ENCODE measurements at regions not wholly inside any gene's neighbourhood (a gene's known extent, or its start where the extent isn't known, plus 50 kb on each side); places are given as distances from the start of the nearest gene placed in this dataset.
"Not testable (repeated sequence)": the region's sequence is repeated elsewhere in the genome, so short reads cannot be mapped to it uniquely, and the experiment has no call there.

DNA sequence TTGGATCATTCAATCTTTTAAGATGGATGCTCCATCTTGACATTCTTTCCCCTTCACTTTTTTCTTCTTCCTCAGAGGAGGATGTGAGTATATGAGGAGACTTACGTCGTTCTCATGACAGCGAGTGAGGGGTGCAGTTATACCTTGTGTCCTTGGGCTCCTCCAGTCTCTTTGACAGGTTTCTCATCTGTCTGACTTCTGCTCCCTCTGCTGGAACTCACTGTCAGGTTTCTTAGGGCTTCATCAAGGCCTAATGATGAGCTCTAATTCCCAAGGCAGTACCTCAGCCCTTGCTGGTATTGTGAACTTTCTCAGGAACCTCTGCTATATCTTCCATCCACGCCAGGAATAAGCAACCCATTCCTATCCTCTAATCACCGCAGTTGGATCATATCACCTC lies 237.8 kb upstream of the ADGRL3 start:
- H3K27ac Mint-ChIP-seq = no peak overlapping the region
- H3K36me3 Mint-ChIP-seq (ENCODE audit: low read depth) = no peaks in the 10 kb centered on the region
- no peaks in the 10 kb centered on the region for H3K4me1 Mint-ChIP-seq (ENCODE audit: low read depth)
- H3K27me3 Mint-ChIP-seq (ENCODE audit: low read depth) = no peaks in the 10 kb centered on the region
- no peaks in the 10 kb centered on the region for H3K9me3 Mint-ChIP-seq
- no peak overlapping the region for H3K4me3 Mint-ChIP-seq

DNA sequence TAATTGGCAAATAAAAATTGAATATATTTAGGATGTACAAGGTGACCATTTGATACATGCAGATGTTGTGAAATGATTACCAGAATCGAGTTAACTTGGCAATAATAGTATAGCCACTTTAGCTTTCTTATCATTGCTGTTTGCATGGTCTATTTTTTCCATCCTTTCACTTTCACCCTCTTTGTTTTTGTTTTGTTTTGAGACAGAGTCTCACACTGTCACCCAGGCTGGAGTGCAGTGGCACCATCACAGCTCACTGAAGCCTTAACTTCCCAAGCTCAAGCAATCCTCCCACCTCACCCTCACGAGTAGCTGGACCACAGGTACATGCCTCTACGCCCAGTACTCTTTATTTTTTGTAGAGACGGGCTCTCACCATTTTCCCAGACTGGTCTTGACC lies 218.6 kb upstream of the ADGRL3 start:
- H3K4me1 Mint-ChIP-seq (ENCODE audit: low read depth) = no peaks in the 10 kb centered on the region

DNA sequence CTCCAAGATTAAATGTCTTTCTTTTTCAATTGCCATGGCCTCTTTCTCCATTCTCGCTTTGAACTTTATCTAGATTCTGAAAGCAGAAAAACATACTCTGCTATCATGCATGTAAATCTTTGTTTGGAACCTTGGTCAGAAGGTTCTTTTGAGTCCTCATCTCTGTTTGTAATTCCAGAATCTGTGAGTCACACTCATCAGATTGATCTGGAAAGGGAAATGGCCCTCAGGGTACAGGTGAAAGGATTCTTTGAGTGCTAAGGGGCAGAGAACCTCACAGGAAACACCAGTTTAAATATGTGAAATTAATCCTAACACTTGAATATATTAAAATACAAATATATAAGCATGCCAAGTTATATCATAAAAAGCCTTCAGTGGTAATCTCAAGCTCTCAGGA lies 211.0 kb upstream of the ADGRL3 start:
- H3K27ac Mint-ChIP-seq = no peak overlapping the region
- no peaks in the 10 kb centered on the region for H3K27me3 Mint-ChIP-seq (ENCODE audit: low read depth)
- H3K4me1 Mint-ChIP-seq (ENCODE audit: low read depth) = no peaks in the 10 kb centered on the region
- H3K36me3 Mint-ChIP-seq (ENCODE audit: low read depth) = no peaks in the 10 kb centered on the region
- no peak overlapping the region for H3K4me3 Mint-ChIP-seq
- H3K9me3 Mint-ChIP-seq = peaks cover 12% of the 10 kb centered on the region

More for the DNA sequence above, 218.6 kb upstream of the ADGRL3 start:
- Mint-ChIP-seq H3K36me3 (ENCODE audit: low read depth) (no peaks in the 10 kb centered on the region), H3K9me3 (peaks cover 8% of the 10 kb centered on the region), H3K27me3 (ENCODE audit: low read depth) (no peaks in the 10 kb centered on the region), H3K27ac (no peak overlapping the region), H3K4me3 (no peak overlapping the region)

DNA sequence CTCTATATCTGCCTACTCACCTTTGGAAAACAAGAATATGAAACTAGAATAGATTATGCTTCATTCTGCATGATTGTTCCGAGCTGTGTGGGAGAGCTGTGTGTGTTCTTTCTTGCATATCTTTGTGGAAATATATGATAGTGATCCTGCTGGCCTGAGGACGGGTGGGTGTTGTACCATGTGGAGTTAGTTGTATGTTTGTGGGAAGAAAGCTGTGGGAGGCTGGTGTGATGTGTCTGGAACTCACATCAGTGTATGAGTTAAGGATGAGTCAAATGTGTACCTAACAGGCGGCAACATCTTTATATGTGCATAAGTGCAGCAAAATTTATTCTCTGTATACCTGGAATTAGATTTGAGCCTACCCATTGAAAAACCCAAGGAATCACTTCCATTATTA lies 208.1 kb upstream of the ADGRL3 start:
- H3K27ac Mint-ChIP-seq = no peak overlapping the region
- no peaks in the 10 kb centered on the region for H3K4me1 Mint-ChIP-seq (ENCODE audit: low read depth)
- H3K36me3 Mint-ChIP-seq (ENCODE audit: low read depth) = no peaks in the 10 kb centered on the region
- H3K4me3 Mint-ChIP-seq = no peak overlapping the region
- peaks cover 12% of the 10 kb centered on the region for H3K9me3 Mint-ChIP-seq
- no peaks in the 10 kb centered on the region for H3K27me3 Mint-ChIP-seq (ENCODE audit: low read depth)

DNA sequence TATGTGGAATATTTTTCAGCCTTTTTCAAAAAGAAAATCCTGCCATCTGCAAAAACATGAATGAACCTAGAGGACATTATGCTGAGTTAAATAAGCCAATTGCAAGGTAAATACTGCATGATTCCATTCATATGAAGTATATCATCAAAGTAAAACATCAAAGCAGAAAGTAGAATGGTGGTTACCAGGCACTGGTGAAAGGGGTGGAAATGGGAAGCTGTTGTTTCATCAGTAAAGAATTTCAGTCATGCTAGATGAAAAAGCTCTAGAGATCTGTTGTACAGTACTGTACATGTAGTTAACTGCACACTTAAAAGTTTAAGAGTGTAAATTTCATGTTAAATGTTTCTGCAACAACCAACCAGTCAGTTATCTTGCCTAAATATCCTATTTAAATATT lies 196.8 kb upstream of the ADGRL3 start:
- H3K27ac Mint-ChIP-seq = no peak overlapping the region
- no peaks in the 10 kb centered on the region for H3K36me3 Mint-ChIP-seq (ENCODE audit: low read depth)
- H3K4me3 Mint-ChIP-seq = no peak overlapping the region
- peaks cover 5% of the 10 kb centered on the region for H3K9me3 Mint-ChIP-seq
- H3K4me1 Mint-ChIP-seq (ENCODE audit: low read depth) = no peaks in the 10 kb centered on the region
- H3K27me3 Mint-ChIP-seq (ENCODE audit: low read depth) = no peaks in the 10 kb centered on the region

DNA sequence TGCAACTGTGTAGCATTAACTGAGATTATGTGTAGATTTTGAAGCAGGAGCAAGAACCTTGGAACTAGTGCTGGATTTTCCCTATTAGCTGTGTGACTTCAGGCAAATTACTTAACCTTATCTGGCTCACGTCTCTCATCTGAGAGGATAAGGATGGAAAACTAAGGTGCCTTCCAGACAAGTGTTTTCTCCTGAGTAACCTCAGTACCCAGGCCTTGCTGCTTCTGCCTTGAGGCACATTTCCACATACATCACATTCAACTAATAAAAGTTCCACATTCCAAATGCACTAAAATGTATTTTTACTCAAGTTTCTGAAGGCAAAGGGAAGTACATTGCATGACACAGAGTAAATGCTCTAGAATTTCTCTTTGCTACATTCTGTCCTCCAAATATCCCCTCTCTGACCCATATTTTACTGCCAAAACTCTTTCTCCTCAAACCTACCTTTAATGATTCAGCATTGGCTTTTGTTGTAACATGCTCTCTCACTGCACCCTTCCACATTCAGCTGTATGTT lies 195.4 kb upstream of the ADGRL3 start:
- H3K4me1 Mint-ChIP-seq (ENCODE audit: low read depth) = no peaks in the 10 kb centered on the region
- H3K9me3 Mint-ChIP-seq = peaks cover 5% of the 10 kb centered on the region
- no peaks in the 10 kb centered on the region for H3K36me3 Mint-ChIP-seq (ENCODE audit: low read depth)
- H3K4me3 Mint-ChIP-seq = no peak overlapping the region
- no peak overlapping the region for H3K27ac Mint-ChIP-seq
- H3K27me3 Mint-ChIP-seq (ENCODE audit: low read depth) = no peaks in the 10 kb centered on the region

DNA sequence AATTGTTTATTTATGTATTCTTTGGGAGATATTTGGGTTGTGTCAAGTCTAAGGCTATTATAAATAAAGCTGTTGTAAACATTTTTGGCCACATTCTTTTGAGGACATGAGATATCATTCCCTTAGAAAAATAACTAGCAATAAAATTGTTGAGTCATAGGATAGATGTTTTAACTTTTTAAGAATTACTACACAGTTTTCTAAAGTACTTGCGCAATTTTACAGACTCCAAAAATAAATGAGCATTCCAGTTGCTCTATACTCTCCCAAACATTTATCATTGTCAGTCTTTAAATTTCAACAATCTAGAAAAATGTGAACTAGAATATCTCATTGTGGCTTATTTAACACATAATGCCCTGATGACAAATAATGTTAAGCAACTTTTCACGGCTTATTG lies 189.1 kb upstream of the ADGRL3 start:
- Mint-ChIP-seq H3K27me3 (ENCODE audit: low read depth) (no peaks in the 10 kb centered on the region), H3K36me3 (ENCODE audit: low read depth) (no peaks in the 10 kb centered on the region), H3K4me3 (no peak overlapping the region), H3K9me3 (peaks cover 17% of the 10 kb centered on the region), H3K4me1 (ENCODE audit: low read depth) (no peaks in the 10 kb centered on the region), H3K27ac (no peak overlapping the region)

DNA sequence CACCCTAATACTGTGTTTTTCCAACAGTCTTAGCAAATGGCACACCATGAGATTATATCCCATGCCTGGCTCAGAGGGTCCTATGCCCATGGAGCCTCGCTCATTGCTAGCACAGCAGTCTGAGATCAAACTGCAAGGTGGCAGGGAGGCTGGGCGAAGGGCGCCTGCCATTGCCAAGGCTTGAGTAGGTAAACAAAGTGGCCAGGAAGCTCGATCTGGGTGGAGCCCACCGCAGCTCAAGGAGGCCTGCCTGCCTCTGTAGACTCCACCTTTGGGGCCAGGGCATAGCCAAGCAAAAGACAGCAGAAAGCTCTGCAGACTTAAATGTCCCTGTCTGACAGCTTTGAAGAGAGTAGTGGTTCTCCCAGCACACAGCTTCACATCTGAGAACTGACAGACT lies 188.2 kb upstream of the ADGRL3 start:
- not testable (repeated sequence) for H3K4me3 Mint-ChIP-seq; H3K27me3 Mint-ChIP-seq (ENCODE audit: low read depth); H3K36me3 Mint-ChIP-seq (ENCODE audit: low read depth); H3K27ac Mint-ChIP-seq; H3K4me1 Mint-ChIP-seq (ENCODE audit: low read depth)
- H3K9me3 Mint-ChIP-seq = peaks cover 19% of the 10 kb centered on the region

DNA sequence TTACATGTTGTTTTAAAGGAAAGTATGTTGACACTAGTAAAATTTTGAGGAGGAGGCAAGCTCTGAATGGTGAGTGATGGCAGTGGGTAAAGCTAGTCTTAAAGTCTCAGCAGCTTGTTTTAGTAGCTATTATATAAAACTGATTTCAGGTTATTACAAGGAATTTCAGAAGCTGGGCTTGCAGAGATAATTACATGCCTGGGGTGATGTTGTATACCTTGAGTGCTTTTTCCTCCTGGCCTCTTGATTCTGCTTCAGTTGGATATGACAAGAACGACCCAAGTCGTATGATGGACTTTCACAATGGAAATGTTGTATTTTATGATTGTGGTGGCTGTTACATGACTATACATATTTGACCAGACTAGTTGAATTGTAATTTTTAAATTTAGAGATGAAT lies 175.5 kb upstream of the ADGRL3 start:
- no peaks in the 10 kb centered on the region for H3K36me3 Mint-ChIP-seq (ENCODE audit: low read depth)
- no peaks in the 10 kb centered on the region for H3K4me1 Mint-ChIP-seq (ENCODE audit: low read depth)
- H3K27me3 Mint-ChIP-seq (ENCODE audit: low read depth) = no peaks in the 10 kb centered on the region
- H3K4me3 Mint-ChIP-seq = no peak overlapping the region
- H3K27ac Mint-ChIP-seq = no peak overlapping the region
- H3K9me3 Mint-ChIP-seq = peaks cover 11% of the 10 kb centered on the region

DNA sequence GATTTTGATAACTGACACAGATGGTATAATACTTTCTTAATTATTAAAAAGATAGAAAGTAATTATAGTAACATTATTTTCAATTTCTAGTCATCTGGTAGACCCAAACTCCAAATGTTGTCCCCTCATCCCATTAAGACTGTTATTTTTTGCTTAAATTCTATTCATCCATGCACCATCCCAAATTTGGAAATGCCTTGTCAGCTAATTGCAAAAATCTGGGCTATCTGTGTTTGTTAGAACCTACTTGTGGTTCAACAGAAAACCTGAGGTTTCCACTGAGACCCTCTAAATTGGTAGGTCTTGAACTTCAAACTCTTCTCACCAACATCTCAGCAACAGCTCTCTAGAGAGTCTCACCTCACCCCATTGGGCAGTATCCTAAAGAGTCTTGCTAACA lies 172.2 kb upstream of the ADGRL3 start:
- Mint-ChIP-seq H3K27me3 (ENCODE audit: low read depth) (no peaks in the 10 kb centered on the region), H3K4me3 (no peak overlapping the region), H3K36me3 (ENCODE audit: low read depth) (no peaks in the 10 kb centered on the region), H3K27ac (no peak overlapping the region), H3K4me1 (ENCODE audit: low read depth) (no peaks in the 10 kb centered on the region), H3K9me3 (peaks cover 4% of the 10 kb centered on the region)

DNA sequence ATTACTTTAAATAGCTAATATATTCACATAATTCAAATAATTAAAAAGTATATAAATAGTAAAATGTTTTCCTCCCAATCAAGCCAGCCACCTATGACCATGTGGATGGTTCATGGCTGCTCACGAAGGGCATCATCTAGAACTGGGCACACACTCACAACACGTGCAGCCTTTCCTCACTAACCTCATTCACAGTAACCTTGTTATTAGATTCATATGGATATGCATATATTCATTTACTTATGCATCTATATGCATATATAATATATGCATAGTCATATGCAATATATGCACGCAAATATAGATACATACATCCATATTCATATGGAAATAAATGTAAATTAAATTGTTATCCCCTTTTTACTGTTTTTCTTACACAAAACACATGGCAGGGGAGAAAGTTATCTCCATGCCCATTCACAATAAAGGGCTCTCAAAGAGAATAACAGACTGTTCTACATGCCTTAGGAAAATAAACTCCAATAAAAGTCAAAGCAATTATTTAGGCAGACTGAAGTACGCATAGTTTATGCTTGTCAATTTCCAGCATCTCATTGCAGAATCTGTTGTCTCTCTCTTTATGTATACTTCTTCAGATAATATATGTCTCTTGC lies 163.9 kb upstream of the ADGRL3 start:
- peaks cover 9% of the 10 kb centered on the region for H3K9me3 Mint-ChIP-seq
- H3K27ac Mint-ChIP-seq = no peak overlapping the region
- H3K4me3 Mint-ChIP-seq = no peak overlapping the region
- H3K4me1 Mint-ChIP-seq (ENCODE audit: low read depth) = no peaks in the 10 kb centered on the region
- H3K36me3 Mint-ChIP-seq (ENCODE audit: low read depth) = no peaks in the 10 kb centered on the region
- no peaks in the 10 kb centered on the region for H3K27me3 Mint-ChIP-seq (ENCODE audit: low read depth)

DNA sequence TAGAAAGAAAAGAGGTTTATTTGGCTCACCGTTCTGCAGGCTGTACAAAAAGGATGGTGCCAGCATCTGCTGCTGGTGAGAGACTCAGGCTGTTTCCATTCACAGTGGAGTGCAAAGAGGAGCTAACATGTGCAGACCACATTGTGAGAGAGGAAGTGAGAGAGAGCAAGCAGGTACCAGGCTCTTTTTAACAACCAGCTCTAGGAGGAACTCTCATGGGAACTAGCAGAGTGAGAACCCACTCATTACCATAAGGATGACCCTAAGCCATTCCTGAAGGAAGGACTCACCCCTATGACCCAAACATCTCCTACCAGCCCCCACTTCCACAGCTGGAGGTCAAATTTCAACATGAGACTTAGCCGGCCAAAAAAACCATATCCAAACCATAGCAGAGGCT lies 158.6 kb upstream of the ADGRL3 start:
- no peaks in the 10 kb centered on the region for H3K27me3 Mint-ChIP-seq (ENCODE audit: low read depth)
- no peak overlapping the region for H3K27ac Mint-ChIP-seq
- no peaks in the 10 kb centered on the region for H3K4me1 Mint-ChIP-seq (ENCODE audit: low read depth)
- H3K36me3 Mint-ChIP-seq (ENCODE audit: low read depth) = no peaks in the 10 kb centered on the region
- no peak overlapping the region for H3K4me3 Mint-ChIP-seq
- H3K9me3 Mint-ChIP-seq = peaks cover 6% of the 10 kb centered on the region

DNA sequence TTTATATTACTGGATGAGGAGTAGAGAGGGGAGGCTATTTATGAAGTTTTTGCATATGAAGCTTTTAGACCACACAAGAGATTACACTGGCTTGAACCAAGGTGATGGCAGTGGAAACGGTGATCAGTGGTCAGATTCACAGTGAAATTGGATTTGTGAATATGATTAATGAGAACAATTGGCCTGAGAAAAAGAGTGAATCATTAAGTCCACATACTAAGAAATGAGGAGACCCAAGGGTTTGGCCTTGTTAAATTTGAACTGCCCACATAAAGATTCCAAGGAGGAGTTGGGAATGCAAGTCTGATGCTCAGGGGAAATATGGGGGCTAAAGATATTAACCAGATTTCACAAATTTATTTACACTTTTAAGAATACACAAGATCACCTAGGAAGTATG lies 155.3 kb upstream of the ADGRL3 start:
- no peaks in the 10 kb centered on the region for H3K4me1 Mint-ChIP-seq (ENCODE audit: low read depth)

DNA sequence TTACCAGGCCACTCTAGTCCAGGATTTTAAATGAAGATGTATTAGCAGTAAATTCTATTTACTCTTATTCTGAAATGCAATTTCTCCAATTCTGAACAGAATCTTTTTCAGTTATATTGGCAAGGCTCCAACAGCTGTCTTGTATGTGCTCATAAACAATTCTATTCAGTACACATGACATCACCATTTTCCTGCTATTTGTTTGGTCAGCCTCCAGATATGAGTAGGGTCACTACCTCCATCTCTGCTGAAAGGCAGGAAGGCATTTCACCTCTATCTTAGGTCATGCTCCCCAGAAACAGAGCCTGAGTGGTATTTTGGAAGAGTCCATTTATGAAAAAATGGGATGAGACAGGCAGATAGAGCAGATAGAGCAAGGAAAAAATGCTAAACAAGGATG lies 151.1 kb upstream of the ADGRL3 start:
- Mint-ChIP-seq H3K27ac (no peak overlapping the region), H3K27me3 (ENCODE audit: low read depth) (no peaks in the 10 kb centered on the region), H3K36me3 (ENCODE audit: low read depth) (no peaks in the 10 kb centered on the region), H3K4me3 (no peak overlapping the region), H3K4me1 (ENCODE audit: low read depth) (no peaks in the 10 kb centered on the region), H3K9me3 (no peaks in the 10 kb centered on the region)

More for the DNA sequence above, 155.3 kb upstream of the ADGRL3 start:
- Mint-ChIP-seq H3K9me3 (peaks cover 3% of the 10 kb centered on the region), H3K27ac (no peak overlapping the region), H3K4me3 (no peak overlapping the region), H3K27me3 (ENCODE audit: low read depth) (no peaks in the 10 kb centered on the region), H3K36me3 (ENCODE audit: low read depth) (no peaks in the 10 kb centered on the region)

DNA sequence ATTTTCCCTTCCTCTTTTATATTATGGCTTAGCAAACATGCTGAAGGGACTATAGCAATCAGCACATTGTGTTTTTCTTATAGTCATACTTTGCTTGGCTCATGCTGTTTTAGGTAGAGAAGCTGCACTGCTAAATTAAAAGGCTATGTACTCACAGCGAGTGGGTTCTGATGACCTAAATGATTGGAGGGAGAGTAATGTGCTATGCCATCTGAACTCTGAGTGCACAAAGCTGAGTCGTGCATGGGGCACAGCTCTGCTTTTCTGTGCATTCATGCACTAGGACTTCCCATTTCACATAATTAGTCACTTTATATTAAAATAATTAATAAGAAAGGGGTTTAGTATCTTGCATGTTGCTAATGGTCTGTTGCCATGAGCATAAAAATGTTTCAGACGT lies 132.7 kb upstream of the ADGRL3 start:
- H3K9me3 Mint-ChIP-seq = peaks cover 3% of the 10 kb centered on the region
- no peak overlapping the region for H3K27ac Mint-ChIP-seq
- no peak overlapping the region for H3K4me3 Mint-ChIP-seq
- H3K27me3 Mint-ChIP-seq (ENCODE audit: low read depth) = no peaks in the 10 kb centered on the region
- no peaks in the 10 kb centered on the region for H3K4me1 Mint-ChIP-seq (ENCODE audit: low read depth)
- H3K36me3 Mint-ChIP-seq (ENCODE audit: low read depth) = no peaks in the 10 kb centered on the region

DNA sequence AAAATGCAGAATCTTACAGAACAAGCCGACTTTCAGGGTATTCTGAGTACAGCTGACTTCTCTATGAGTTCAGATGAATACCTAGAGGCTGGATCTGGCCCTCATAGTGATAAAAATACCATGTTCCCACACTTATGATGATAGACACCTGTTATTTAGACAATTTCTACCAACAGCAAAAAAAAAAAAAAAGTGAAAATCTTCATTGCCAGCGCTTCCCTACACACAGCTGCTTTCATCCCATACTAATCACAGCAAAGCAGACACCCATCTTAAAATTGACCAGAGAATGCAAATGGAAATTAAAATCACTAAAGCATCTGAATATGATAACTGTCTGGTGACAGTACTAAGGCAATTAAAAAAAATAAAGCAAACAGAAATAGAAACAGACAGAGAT lies 132.1 kb upstream of the ADGRL3 start:
- no peaks in the 10 kb centered on the region for H3K4me1 Mint-ChIP-seq (ENCODE audit: low read depth)
- H3K4me3 Mint-ChIP-seq = no peak overlapping the region
- H3K9me3 Mint-ChIP-seq = peaks cover 4% of the 10 kb centered on the region
- no peaks in the 10 kb centered on the region for H3K36me3 Mint-ChIP-seq (ENCODE audit: low read depth)
- no peaks in the 10 kb centered on the region for H3K27me3 Mint-ChIP-seq (ENCODE audit: low read depth)
- no peak overlapping the region for H3K27ac Mint-ChIP-seq
